Activated T-cell treated with anti-CD3 and anti-CD28 coated beads, Interleukin-2, amount 50 U/mL, for 4 hours (primary cell): ENCODE measurements at regions not wholly inside any gene's neighbourhood (a gene's known extent, or its start where the extent isn't known, plus 50 kb on each side); places are given as distances from the start of the nearest gene placed in this dataset.
"Not testable (repeated sequence)": the region's sequence is repeated elsewhere in the genome, so short reads cannot be mapped to it uniquely, and the experiment has no call there.

Experiments used
- ATAC-seq, 2 donors: fragments of 200-7000 bp; cut with Tn5 transposase; one replicate each; pipeline ENCODE4 v1.10.0; 2021
- DNase-seq: peaks from one replicate; pipeline ENCODE4 v3.0.0-alpha.2; 2020
- H3K27me3 Mint-ChIP-seq: one replicate; pipeline ENCODE4 v1.8.0; 2021; ENCODE audit warnings: low read depth, mixed read lengths
- H3K36me3 Mint-ChIP-seq: one replicate; pipeline ENCODE4 v1.8.0; 2022; ENCODE audit warnings: mixed read lengths; ENCODE audit not compliant: insufficient read depth
- H3K4me1 Mint-ChIP-seq: one replicate; pipeline ENCODE4 v1.8.0; 2021; ENCODE audit warnings: low read depth, mixed read lengths
- H3K4me3 Mint-ChIP-seq: one replicate; pipeline ENCODE4 v1.8.0; 2021; ENCODE audit warnings: mild to moderate bottlenecking, moderate library complexity, mixed read lengths
- H3K9me3 Mint-ChIP-seq: one replicate; pipeline ENCODE4 v1.8.0; 2021; ENCODE audit warnings: mixed read lengths

DNA sequence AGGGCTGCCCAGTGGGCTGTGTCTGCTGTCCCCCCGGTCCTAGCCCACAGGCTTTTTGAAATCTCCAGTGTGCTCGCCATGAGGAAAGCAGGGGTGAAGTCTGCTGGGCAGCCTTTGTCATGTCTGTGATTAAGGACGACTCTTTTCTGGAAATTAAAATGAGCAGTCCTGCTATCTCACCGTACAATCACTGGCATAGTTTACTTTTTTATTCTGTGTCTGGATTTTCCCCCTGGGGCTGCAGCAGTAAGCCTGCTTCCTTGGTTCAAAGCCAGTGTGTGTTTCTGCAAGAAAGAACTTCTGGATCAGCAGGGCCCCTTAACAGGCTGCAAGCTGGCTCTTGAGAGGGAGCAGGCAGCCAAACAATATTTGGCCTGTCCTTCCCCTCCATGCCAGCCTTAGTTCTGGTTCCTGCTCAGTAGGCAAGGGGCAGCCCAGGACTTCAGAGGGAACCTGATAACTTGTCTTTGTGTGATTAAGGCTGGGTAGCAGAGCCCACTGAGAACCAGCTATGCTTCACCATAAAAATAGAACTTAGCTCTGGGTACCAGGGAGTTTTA lies 310.1 kb upstream of the PLGLB2 start:
- DNase-seq, H3K4me3 Mint-ChIP-seq, H3K36me3 Mint-ChIP-seq: not testable (repeated sequence)

DNA sequence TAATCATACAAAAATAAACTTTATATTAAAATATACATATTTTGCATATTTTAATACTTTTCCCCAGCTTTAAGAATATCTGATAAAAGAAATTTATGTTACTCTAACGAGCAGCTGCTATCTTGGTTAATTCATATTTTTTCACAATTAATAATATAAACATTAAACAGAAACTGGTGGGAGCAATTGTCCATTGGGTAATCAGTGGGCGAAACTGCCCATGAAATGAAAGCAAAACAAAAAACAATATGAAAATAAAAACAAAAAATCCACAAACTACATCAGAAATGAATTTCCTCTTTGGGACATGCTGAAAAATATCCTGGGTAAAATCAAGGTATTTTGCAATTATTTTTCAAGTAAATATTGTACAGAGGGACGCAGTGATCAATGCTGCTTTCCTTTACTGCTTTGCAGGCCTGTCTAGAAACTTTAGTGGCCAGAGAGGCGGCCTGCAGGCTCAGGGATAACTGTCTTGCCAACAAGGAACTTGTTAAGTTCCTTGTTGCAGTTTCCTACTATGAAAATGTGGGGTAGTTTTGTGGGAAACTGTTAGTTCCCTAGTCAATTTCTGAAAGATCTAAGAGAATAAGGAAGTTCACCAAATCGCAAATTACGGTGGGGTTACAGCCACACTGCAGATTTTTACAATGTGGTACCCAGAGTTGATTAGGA lies 309.0 kb upstream of the PLGLB2 start:
- H3K4me3 Mint-ChIP-seq, H3K9me3 Mint-ChIP-seq, H3K36me3 Mint-ChIP-seq, ATAC-seq, DNase-seq, H3K27me3 Mint-ChIP-seq: not testable (repeated sequence)
- H3K4me1 Mint-ChIP-seq: peaks cover 28% of the 10 kb centered on the region

More for the DNA sequence above, 310.1 kb upstream of the PLGLB2 start:
- peaks cover 20% of the 10 kb centered on the region for H3K4me1 Mint-ChIP-seq
- H3K27me3 Mint-ChIP-seq, ATAC-seq, H3K9me3 Mint-ChIP-seq: not testable (repeated sequence)

DNA sequence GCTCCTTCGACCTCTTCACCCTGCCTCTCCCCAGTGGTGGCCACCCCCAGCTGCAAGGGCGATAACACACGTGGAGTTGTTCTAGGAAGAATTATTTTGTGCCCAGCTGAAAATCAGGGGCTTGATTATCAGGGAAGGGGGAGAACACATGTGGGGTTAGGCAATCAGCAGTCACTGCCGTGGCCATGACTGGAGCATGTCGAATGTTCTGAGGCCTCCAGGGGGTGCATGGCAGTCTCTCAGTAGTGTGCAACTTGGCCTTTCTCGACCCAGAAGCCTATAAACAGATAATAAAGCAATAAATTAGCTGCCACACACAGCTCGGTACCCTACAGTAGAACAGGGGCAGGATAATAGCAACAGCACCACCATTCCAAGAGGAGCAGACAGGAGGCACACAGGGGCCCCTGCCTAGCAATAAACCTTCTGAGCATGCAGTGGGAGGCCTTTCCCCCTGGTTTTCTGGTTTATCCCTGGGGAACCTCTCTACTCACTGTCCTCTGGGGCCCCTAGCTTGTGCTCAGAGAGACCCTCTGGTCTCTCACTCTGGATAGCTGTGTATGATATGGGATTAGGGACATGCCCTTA lies 308.2 kb upstream of the PLGLB2 start:
- H3K4me1 Mint-ChIP-seq: peaks cover 32% of the 10 kb centered on the region
- not testable (repeated sequence) for H3K4me3 Mint-ChIP-seq, H3K9me3 Mint-ChIP-seq, ATAC-seq, DNase-seq, H3K36me3 Mint-ChIP-seq, H3K27me3 Mint-ChIP-seq

DNA sequence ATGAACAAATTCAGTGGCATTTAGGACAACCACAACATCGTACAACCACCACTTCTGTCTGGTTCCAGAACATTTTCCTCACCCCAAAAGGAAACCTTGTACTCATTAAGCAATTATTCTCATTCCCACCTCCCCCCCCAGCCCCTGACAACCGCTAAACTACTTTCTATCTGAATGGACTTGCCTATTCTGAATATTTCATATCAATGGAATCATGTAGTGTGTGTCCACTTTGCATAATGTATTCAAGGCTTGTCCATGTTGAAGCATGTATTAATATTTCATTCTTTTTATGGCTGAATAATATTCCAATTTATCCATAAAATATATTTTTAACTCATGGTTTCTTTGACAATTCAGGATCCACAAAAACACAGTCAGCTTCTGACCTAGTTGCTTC lies 307.2 kb upstream of the PLGLB2 start:
- not testable (repeated sequence) for H3K4me3 Mint-ChIP-seq, H3K36me3 Mint-ChIP-seq, ATAC-seq, H3K9me3 Mint-ChIP-seq, DNase-seq, H3K27me3 Mint-ChIP-seq
- H3K4me1 Mint-ChIP-seq: peaks cover 40% of the 10 kb centered on the region

DNA sequence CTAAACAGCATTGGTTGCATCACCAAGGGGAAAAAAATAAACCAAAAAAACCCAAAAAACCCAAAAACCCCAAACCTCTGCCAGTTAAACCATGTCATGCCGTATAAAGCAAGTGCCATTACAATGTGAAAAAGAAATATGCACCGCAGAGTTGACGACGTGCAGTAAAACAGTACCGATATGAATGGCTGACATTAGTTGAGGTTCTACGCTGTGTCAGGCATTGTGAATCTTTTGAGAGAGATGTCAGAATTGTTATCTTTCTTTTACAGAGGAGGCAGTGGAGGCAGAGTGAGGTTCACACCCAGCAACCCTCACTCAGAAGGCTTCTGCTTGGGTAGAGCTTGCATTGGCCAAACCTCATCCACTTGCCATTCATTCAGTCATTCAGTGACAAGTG lies 306.5 kb upstream of the PLGLB2 start:
- Mint-ChIP-seq H3K4me1 (peaks cover 40% of the 10 kb centered on the region), H3K4me3 (peak overlapping the region; percentile 2), H3K36me3 (peaks cover 11% of the 10 kb centered on the region)
- DNase-seq, H3K9me3 Mint-ChIP-seq, H3K27me3 Mint-ChIP-seq: not testable (repeated sequence)
- peak in 1 of 2 donors; percentile 32 for ATAC-seq

DNA sequence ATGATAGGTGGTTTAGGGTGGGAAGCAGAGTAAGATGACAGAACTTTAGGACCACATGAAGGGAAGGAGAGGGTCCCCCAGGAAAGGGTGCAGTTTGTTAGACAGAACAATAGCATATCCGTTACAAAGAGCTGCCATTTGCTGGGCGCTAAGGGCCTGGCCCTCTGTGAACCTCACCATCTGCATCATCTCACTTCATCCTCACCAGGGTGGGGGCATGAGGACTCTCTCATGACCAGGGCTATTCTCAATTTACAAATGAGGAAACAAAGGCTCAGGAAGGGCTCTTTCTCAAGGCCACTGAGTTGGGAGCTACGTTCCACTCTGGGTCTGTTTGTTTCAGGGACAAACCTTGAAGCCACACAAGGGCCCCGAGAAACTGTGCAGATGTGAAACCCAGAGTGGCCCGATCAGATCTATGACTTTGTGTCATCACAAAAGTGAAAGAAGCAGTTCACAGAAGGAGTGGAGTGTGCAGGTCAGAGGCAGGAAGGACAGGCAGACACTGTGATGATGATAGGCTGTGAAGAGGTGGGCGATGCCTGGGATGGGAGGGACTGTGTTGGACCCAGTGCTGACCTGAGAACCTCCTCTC lies 304.8 kb upstream of the PLGLB2 start:
- H3K4me3 Mint-ChIP-seq, DNase-seq, H3K9me3 Mint-ChIP-seq, H3K27me3 Mint-ChIP-seq, H3K36me3 Mint-ChIP-seq: not testable (repeated sequence)
- peak; percentile 62 to 74 for ATAC-seq
- H3K4me1 Mint-ChIP-seq: peaks cover 39% of the 10 kb centered on the region

DNA sequence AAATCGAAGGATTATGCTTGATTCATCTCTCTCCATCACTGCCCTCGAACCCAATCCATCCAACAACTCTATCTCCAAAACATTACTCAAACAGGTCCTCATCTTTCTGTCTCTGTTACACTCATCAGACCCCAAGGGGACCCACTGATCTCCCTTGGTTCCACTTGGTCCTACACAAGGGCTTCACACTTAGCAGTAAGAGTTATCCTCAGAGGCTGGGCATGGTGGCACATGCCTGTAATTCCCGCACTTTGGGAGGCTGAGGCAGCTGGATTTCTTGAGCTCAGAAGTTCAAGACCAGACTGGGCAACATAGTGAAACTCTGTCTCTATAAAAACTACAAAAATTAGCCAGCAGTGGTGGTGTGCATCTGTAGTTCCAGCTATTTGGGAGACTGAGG lies 302.9 kb upstream of the PLGLB2 start:
- Mint-ChIP-seq H3K4me1 (peaks cover 41% of the 10 kb centered on the region), H3K4me3 (peak overlapping the region; percentile 35)
- H3K9me3 Mint-ChIP-seq, H3K27me3 Mint-ChIP-seq, H3K36me3 Mint-ChIP-seq, DNase-seq, ATAC-seq: not testable (repeated sequence)

DNA sequence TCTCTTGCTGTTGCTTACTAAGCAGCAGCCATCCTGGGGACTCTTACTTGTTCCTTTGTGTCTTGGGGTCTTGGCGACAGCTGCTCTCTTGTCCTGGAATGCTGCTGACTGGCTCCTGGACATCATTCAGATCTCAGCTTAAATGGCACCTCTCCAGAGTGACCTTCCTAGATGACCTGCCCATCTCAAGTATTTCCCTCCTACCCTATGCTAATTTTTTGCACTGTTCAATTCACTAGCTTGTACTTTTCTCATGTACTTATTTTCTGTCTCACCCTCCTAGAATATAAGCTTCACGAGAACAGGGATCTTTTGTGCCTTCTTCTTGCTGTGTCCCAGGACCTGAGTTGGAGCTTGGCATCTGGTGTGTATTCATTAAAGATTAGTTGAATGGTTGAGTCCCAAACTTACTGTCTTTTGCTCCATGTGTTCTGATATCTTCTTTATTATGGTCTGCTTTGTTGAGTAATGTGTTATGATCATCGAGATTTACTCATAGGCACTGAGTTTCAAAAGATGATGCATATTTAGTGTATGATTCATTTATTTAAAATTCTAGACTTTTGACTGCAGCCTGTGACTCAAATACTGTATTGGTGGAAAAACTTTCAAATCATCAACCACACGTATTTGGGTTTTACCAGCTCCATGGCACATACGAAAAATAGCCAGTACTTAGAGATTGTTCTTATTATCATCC lies 302.1 kb upstream of the PLGLB2 start:
- H3K36me3 Mint-ChIP-seq, H3K27me3 Mint-ChIP-seq, DNase-seq, H3K9me3 Mint-ChIP-seq: not testable (repeated sequence)
- ATAC-seq: peak; percentile 68 to 76
- Mint-ChIP-seq H3K4me1 (peaks cover 41% of the 10 kb centered on the region), H3K4me3 (peak overlapping the region; percentile 76)

DNA sequence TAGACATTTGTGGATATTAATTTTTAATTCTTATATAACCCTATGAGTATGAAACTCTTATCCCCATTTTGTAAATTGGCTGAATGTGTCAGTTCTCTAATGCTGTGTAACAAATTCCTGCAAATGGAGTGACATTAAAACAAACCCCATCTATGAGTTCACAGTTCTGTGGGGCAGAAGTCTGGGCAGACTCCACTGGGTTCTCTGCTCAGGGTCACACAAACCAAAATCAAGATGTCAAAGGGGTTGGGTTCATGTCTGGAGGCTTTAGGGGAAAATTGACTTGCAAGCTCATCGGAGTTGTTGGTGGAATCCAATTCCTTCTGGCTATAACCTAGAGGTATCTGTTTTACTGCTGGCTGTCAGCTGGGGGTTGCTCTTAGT lies 301.6 kb upstream of the PLGLB2 start:
- DNase-seq, H3K36me3 Mint-ChIP-seq, H3K9me3 Mint-ChIP-seq, H3K27me3 Mint-ChIP-seq, H3K4me3 Mint-ChIP-seq: not testable (repeated sequence)
- peak; percentile 9 to 44 for ATAC-seq
- H3K4me1 Mint-ChIP-seq: peaks cover 36% of the 10 kb centered on the region

DNA sequence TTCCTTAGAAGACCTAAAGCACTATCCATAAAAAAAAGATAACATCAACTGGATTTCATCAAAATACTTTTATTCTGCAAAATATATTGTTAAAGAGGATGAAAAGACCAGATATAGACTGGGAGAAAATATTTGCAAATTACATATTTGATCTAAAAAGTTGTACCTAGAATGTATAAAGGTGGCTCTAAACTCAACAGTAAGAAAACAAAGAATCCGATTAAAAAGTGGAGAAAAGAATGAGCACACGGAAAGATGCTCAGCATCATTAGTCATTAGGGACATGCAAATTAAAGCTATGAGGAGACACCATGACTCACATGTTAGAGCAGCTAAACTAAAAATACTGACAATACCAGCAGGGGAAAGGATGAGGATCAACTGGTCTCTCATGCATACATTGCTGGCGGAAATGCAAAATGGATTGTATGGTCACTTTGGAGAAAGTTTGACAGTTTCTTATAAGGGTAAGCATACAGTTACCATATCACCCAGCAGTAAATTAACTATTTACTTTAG lies 298.4 kb upstream of the PLGLB2 start:
- H3K9me3 Mint-ChIP-seq, H3K27me3 Mint-ChIP-seq, H3K36me3 Mint-ChIP-seq, H3K4me3 Mint-ChIP-seq, DNase-seq: not testable (repeated sequence)
- H3K4me1 Mint-ChIP-seq: peaks cover 31% of the 10 kb centered on the region
- ATAC-seq: peak; percentile 37 to 53

DNA sequence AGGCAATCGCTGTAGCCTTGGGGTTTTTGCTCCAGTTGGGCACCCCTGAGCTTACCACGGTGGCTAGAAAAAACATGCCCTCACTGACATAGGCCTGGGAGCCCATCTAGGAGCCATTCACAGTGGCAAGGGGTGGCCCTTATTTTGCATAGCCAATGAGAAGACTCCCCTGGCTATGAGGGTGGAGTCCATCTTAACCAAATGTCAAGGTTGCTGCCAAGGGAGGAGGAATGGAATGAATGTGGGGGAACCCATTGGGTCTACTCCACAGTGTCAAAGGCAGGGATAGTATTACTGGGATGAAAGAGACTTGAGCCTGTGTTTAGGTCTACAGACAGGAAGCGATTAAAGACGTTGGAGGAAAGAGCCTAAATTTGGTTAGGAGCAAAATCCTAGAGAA lies 295.7 kb upstream of the PLGLB2 start:
- ATAC-seq, DNase-seq, H3K9me3 Mint-ChIP-seq, H3K36me3 Mint-ChIP-seq, H3K27me3 Mint-ChIP-seq: not testable (repeated sequence)
- H3K4me3 Mint-ChIP-seq: peak overlapping the region; percentile 43
- H3K4me1 Mint-ChIP-seq: peaks cover 20% of the 10 kb centered on the region

DNA sequence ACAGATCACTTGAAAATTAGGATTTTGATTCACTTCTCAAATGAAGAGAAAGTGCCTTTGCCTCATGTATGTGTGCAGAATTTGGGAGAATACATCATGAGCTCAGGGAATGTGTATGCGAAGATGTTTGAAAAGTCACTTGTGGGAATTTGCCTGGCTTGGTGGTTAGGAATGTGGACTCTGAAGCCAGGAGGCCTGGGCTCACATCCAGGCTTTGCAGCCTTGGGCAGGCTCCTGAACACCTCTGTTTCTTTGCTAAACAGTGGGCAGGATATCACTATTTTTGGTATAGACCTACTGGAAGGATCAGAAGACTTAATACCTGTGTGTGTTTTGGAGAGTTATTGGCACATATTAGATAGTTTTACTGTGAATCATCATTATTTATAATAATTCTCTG lies 295.0 kb upstream of the PLGLB2 start:
- not testable (repeated sequence) for H3K36me3 Mint-ChIP-seq, ATAC-seq, H3K4me3 Mint-ChIP-seq, H3K9me3 Mint-ChIP-seq, H3K27me3 Mint-ChIP-seq, DNase-seq
- peaks cover 18% of the 10 kb centered on the region for H3K4me1 Mint-ChIP-seq

DNA sequence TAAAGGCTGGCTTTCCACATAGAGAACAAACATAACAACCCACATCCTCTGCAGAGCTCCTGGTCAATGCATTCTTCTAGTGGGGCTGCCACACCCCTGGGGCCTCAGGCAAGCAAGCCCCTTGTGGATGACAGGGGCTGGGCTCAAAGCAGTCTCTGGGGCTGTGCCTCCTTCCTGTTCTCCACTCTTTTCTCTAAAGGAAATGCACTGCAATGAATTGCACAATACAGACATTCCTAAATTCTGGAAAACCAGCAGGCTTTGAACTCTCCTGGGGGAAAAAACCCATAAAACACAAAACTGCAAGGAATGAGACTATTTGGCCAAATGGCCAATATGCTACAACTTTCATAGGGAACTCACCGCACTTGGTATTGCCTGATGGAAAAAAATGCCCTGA lies 293.9 kb upstream of the PLGLB2 start:
- H3K36me3 Mint-ChIP-seq: peaks cover 12% of the 10 kb centered on the region
- not testable (repeated sequence) for ATAC-seq, H3K9me3 Mint-ChIP-seq, H3K27me3 Mint-ChIP-seq, DNase-seq, H3K4me3 Mint-ChIP-seq
- H3K4me1 Mint-ChIP-seq: peaks cover 22% of the 10 kb centered on the region

DNA sequence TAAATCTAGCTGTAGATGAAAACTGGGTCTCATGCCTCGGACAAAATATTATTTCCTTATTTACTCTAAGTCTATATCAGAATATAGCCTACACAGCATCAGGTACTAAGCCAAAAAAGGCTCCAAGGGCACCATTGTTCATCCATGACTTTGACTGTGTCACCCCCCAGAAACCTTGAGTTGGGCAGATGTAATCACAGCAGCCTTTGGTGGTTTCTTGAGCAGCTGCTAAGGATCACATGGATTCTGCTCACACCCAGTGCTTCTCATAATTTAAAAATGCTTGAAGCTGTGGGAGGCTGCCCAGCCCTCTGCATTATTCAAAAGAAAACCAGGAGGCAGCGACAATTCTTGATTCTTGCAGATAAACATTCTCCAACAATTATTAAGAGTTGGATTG lies 293.5 kb upstream of the PLGLB2 start:
- peak overlapping the region; percentile 26 for H3K4me3 Mint-ChIP-seq

More for the DNA sequence above, 293.5 kb upstream of the PLGLB2 start:
- H3K9me3 Mint-ChIP-seq, ATAC-seq, DNase-seq, H3K27me3 Mint-ChIP-seq: not testable (repeated sequence)
- Mint-ChIP-seq H3K36me3 (peaks cover 12% of the 10 kb centered on the region), H3K4me1 (peaks cover 23% of the 10 kb centered on the region)
